ENCODE measurements at regions not wholly inside any gene's neighbourhood (a gene's known extent, or its start where the extent isn't known, plus 50 kb on each side); places are given as distances from the start of the nearest gene placed in this dataset.
A peak's percentile ranks its signal among the peaks of the same experiment; 100 is the strongest.

DNA sequence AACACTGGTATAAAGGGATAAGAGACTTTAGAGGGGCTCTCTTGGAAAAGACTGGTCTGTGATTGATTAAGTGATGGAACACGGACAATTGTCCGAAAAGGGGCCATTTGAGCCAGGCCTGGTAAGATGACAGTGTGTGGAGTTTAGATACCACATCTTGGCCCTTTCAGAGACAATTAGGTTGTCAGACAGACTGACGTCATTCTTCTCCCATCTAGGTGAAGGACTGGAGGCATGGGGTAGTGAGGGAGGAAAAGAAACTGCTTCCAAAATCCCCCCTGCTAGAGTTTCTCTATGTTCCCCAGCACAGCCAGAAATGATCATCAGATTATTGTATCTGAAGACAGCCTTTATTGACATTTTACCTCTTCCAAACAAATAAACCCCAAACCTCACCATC lies 84.8 kb upstream of the MYO3A start:
- WGBS, 2 experiments (ENCODE audit: insufficient coverage in 1 of 2, insufficient read length in 1 of 2) = 76 to 80% methylated on average over 3 of the region's 3 CpGs
- Mint-ChIP-seq H3K27ac (no peak overlapping the region), H3K9me3 (no peaks in the 10 kb centered on the region), H3K4me3 (no peak overlapping the region), H3K27me3 (ENCODE audit: insufficient read depth) (no peaks in the 10 kb centered on the region), H3K4me1 (peaks cover 37% of the 10 kb centered on the region), H3K36me3 (ENCODE audit: low read depth) (no peaks in the 10 kb centered on the region)
- no peak overlapping the region for H3K27ac ChIP-seq (ENCODE audit: low read depth, low read length)
- H3K27me3 ChIP-seq (ENCODE audit: control insufficient read depth, insufficient read depth, low read length, poor library complexity, severe bottlenecking) = no peaks in the 10 kb centered on the region
- H3K4me3 ChIP-seq (ENCODE audit: low read length) = no peak overlapping the region
- H3K9me3 ChIP-seq (ENCODE audit: control insufficient read depth, low read length) = no peaks in the 10 kb centered on the region
- H3K4me1 ChIP-seq (ENCODE audit: control insufficient read depth, insufficient read depth, low read length) = peaks cover 16% of the 10 kb centered on the region
- TF ChIP-seq, protein P1, sequence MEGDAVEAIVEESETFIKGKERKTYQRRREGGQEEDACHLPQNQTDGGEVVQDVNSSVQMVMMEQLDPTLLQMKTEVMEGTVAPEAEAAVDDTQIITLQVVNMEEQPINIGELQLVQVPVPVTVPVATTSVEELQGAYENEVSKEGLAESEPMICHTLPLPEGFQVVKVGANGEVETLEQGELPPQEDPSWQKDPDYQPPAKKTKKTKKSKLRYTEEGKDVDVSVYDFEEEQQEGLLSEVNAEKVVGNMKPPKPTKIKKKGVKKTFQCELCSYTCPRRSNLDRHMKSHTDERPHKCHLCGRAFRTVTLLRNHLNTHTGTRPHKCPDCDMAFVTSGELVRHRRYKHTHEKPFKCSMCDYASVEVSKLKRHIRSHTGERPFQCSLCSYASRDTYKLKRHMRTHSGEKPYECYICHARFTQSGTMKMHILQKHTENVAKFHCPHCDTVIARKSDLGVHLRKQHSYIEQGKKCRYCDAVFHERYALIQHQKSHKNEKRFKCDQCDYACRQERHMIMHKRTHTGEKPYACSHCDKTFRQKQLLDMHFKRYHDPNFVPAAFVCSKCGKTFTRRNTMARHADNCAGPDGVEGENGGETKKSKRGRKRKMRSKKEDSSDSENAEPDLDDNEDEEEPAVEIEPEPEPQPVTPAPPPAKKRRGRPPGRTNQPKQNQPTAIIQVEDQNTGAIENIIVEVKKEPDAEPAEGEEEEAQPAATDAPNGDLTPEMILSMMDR (conservative IDR thresholded peaks at IDR 0.05) = no peak
- no peaks in the 10 kb centered on the region for H3K36me3 ChIP-seq (ENCODE audit: control insufficient read depth, insufficient read depth, low read length)
- no peak overlapping the region for H3K9ac ChIP-seq (ENCODE audit: extremely low read depth, low read length, poor library complexity, severe bottlenecking)
- no peak for DNase-seq

- H3K9me3 Mint-ChIP-seq = no peaks in the 10 kb centered on the region
- WGBS, 2 experiments (ENCODE audit: insufficient coverage in 1 of 2, insufficient read length in 1 of 2) = 72 to 81% methylated on average over 4 of the region's 4 CpGs
These were observed 84.0 kb upstream of the MYO3A start for GRCh38 chr10:25849988-25850387.

DNA sequence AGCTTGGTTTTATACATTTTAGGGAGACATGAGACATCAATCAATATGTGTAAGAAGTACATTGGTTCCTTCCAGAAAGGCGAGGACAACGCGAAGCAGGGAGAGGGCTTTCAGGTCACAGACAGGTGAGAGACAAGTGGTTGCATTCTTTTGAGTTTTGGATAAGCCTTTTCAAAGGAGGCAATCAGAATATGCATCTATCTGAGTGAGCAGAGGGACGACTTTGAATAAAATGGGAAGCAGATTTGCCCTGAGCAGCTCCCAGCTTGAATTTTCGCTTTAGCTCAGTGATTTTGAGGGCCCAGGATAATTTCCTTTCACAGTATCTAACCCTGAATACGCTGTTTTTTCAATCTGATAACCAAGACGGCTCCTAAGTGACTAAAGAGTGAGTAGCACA lies 82.5 kb upstream of the MYO3A start:
- Histone ChIP-seq H3K9ac (ENCODE audit: extremely low read depth, low read length, poor library complexity, severe bottlenecking) (peak overlapping the region; percentile 9), H3K4me1 (ENCODE audit: control insufficient read depth, insufficient read depth, low read length) (peaks cover 18% of the 10 kb centered on the region), H3K36me3 (ENCODE audit: control insufficient read depth, insufficient read depth, low read length) (no peaks in the 10 kb centered on the region), H3K27me3 (ENCODE audit: control insufficient read depth, insufficient read depth, low read length, poor library complexity, severe bottlenecking) (no peaks in the 10 kb centered on the region), H3K4me3 (ENCODE audit: low read length) (peak overlapping the region; percentile 21), H3K9me3 (ENCODE audit: control insufficient read depth, low read length) (no peaks in the 10 kb centered on the region), H3K27ac (ENCODE audit: low read depth, low read length) (no peak overlapping the region)
- H3K36me3 Mint-ChIP-seq (ENCODE audit: low read depth) = no peaks in the 10 kb centered on the region
- H3K27me3 Mint-ChIP-seq (ENCODE audit: insufficient read depth) = no peaks in the 10 kb centered on the region
- no peaks in the 10 kb centered on the region for H3K9me3 Mint-ChIP-seq
- no peak overlapping the region for H3K4me3 Mint-ChIP-seq
- WGBS, 2 experiments (ENCODE audit: insufficient coverage in 1 of 2, insufficient read length in 1 of 2) = 45 to 64% methylated on average over 7 of the region's 7 CpGs
- TF ChIP-seq, protein P1 (conservative IDR thresholded peaks at IDR 0.05) = no peak
- H3K27ac Mint-ChIP-seq = peak overlapping the region; percentile 21
- H3K4me1 Mint-ChIP-seq = peaks cover 48% of the 10 kb centered on the region
- peak; percentile 52 for DNase-seq

More at GRCh38 chr10:25849988-25850387, 84.0 kb upstream of the MYO3A start:
- H3K27me3 ChIP-seq (ENCODE audit: control insufficient read depth, insufficient read depth, low read length, poor library complexity, severe bottlenecking) = no peaks in the 10 kb centered on the region
- H3K9ac ChIP-seq (ENCODE audit: extremely low read depth, low read length, poor library complexity, severe bottlenecking) = no peak overlapping the region
- TF ChIP-seq, protein P1 (conservative IDR thresholded peaks at IDR 0.05) = no peak
- H3K27ac Mint-ChIP-seq = peak overlapping the region; percentile 8
- H3K36me3 Mint-ChIP-seq (ENCODE audit: low read depth) = no peaks in the 10 kb centered on the region
- no peak for DNase-seq
- no peaks in the 10 kb centered on the region for H3K27me3 Mint-ChIP-seq (ENCODE audit: insufficient read depth)
- H3K4me1 ChIP-seq (ENCODE audit: control insufficient read depth, insufficient read depth, low read length) = peaks cover 16% of the 10 kb centered on the region
- no peak overlapping the region for H3K4me3 ChIP-seq (ENCODE audit: low read length)
- H3K27ac ChIP-seq (ENCODE audit: low read depth, low read length) = no peak overlapping the region
- no peak overlapping the region for H3K4me3 Mint-ChIP-seq
- H3K36me3 ChIP-seq (ENCODE audit: control insufficient read depth, insufficient read depth, low read length) = no peaks in the 10 kb centered on the region
- H3K9me3 ChIP-seq (ENCODE audit: control insufficient read depth, low read length) = no peaks in the 10 kb centered on the region
- peaks cover 40% of the 10 kb centered on the region for H3K4me1 Mint-ChIP-seq

Measured in endodermal cell (in vitro differentiated cells).